Mesothelial cell of epicardium (in vitro differentiated cells): ENCODE measurements at regions not wholly inside any gene's neighbourhood (a gene's known extent, or its start where the extent isn't known, plus 50 kb on each side); places are given as distances from the start of the nearest gene placed in this dataset.

Source experiments
- DNase-seq, 2 experiments: peaks; one replicate each; pipeline ENCODE4 v3.0.0; 2021; ENCODE audit warnings: low spot score in 2 of 2; ENCODE audit not compliant: unreplicated experiment in 2 of 2
- H3K27ac Mint-ChIP-seq: 2 replicates; pipeline ENCODE4 v1.8.0; 2021; ENCODE audit warnings: mixed read lengths
- H3K27me3 Mint-ChIP-seq: 2 replicates; pipeline ENCODE4 v1.8.0; 2021; ENCODE audit warnings: low read depth, mixed read lengths
- H3K36me3 Mint-ChIP-seq: 2 replicates; pipeline ENCODE4 v1.8.0; 2021; ENCODE audit warnings: mixed read lengths
- H3K4me1 Mint-ChIP-seq: 2 replicates; pipeline ENCODE4 v1.8.0; 2021; ENCODE audit warnings: mixed read lengths
- H3K4me3 Mint-ChIP-seq: 2 replicates; pipeline ENCODE4 v1.8.0; 2021; ENCODE audit warnings: mild to moderate bottlenecking, moderate library complexity, mixed read lengths
- H3K9me3 Mint-ChIP-seq: 2 replicates; pipeline ENCODE4 v1.8.0; 2021; ENCODE audit warnings: mixed read lengths
- TF ChIP-seq, protein P1 (sequence below): fragments of 200-600 bp; sonication (generic); IDR thresholded peaks from one replicate; pipeline ENCODE4 v1.5.0; 2021; ENCODE audit warnings: antibody characterized with exemption; ENCODE audit not compliant: unreplicated experiment

DNA sequence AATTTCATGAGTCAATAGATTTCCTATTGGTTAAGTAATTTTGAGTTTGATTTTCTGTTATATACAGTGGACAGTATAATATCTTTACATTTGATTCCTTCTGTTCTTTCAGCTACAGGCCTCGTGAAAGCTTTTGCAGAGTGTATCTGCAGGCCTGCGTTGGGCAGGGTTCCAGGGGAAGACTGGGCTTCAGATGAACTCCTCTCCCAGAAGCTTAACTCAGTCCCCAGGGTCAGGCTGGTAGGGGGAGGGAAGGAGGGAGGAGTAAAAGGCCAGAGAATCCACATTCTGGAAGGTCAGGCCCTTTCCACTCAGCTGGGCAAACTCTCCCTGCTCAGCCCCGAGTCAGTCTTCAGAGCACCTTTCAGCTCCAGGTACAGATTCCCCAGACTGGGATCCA lies 100.4 kb upstream of the NECTIN1 start:
- H3K27me3 Mint-ChIP-seq: no peaks in the 10 kb centered on the region
- H3K27ac Mint-ChIP-seq: no peak overlapping the region
- peaks cover 9% of the 10 kb centered on the region for H3K9me3 Mint-ChIP-seq
- TF ChIP-seq, protein P1, sequence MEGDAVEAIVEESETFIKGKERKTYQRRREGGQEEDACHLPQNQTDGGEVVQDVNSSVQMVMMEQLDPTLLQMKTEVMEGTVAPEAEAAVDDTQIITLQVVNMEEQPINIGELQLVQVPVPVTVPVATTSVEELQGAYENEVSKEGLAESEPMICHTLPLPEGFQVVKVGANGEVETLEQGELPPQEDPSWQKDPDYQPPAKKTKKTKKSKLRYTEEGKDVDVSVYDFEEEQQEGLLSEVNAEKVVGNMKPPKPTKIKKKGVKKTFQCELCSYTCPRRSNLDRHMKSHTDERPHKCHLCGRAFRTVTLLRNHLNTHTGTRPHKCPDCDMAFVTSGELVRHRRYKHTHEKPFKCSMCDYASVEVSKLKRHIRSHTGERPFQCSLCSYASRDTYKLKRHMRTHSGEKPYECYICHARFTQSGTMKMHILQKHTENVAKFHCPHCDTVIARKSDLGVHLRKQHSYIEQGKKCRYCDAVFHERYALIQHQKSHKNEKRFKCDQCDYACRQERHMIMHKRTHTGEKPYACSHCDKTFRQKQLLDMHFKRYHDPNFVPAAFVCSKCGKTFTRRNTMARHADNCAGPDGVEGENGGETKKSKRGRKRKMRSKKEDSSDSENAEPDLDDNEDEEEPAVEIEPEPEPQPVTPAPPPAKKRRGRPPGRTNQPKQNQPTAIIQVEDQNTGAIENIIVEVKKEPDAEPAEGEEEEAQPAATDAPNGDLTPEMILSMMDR: no peak
- H3K36me3 Mint-ChIP-seq: peaks cover 2% of the 10 kb centered on the region
- DNase-seq: no peak
- peaks cover 13% of the 10 kb centered on the region for H3K4me1 Mint-ChIP-seq
- no peak overlapping the region for H3K4me3 Mint-ChIP-seq

DNA sequence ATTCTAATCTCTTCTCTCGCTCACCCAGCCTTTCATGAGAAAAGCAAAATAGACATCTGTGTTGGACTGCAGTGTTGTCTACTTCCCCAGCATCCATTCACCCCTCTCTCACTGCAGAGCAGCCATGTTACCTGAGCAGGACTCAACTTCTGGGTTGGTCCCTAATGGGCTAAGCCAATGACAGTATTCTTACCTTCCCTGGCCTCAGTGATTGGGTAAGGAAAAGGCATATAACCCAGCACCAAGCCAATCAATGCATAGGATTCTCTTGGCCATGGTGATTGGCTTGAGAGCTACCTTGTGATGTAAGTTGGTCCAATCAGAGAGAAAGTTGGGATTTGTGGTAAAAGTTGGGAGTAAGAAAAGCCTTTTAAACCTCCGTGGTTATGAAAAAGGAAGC lies 99.8 kb upstream of the NECTIN1 start:
- peaks cover 9% of the 10 kb centered on the region for H3K9me3 Mint-ChIP-seq
- TF ChIP-seq, protein P1: no peak
- DNase-seq: no peak
- no peak overlapping the region for H3K27ac Mint-ChIP-seq
- H3K36me3 Mint-ChIP-seq: peaks cover 2% of the 10 kb centered on the region
- H3K4me1 Mint-ChIP-seq: peaks cover 12% of the 10 kb centered on the region
- no peaks in the 10 kb centered on the region for H3K27me3 Mint-ChIP-seq
- no peak overlapping the region for H3K4me3 Mint-ChIP-seq

DNA sequence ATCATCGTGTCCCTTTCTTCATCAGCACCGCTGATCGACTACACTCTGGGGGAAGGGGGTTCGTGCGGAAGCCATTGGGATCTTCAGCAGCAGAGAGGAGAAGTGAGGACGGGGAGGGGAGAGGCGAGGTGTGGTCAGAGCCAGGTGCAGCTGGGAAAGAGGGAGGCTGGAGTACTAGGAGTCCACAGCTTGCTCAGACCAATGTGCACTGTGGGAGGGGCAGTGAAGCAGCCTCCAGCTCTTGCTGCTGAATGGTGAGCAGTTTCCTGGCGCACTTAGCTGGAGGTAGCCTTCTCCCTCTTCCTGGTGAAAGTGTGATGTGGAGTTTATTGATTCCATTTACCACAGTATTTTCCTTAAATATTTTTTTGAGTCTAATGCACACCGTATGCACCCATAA lies 99.0 kb upstream of the NECTIN1 start:
- Mint-ChIP-seq H3K4me3 (no peak overlapping the region), H3K9me3 (peaks cover 9% of the 10 kb centered on the region), H3K4me1 (peaks cover 10% of the 10 kb centered on the region), H3K36me3 (peaks cover 2% of the 10 kb centered on the region), H3K27ac (no peak overlapping the region), H3K27me3 (no peaks in the 10 kb centered on the region)
- DNase-seq: no peak
- TF ChIP-seq, protein P1: no peak

DNA sequence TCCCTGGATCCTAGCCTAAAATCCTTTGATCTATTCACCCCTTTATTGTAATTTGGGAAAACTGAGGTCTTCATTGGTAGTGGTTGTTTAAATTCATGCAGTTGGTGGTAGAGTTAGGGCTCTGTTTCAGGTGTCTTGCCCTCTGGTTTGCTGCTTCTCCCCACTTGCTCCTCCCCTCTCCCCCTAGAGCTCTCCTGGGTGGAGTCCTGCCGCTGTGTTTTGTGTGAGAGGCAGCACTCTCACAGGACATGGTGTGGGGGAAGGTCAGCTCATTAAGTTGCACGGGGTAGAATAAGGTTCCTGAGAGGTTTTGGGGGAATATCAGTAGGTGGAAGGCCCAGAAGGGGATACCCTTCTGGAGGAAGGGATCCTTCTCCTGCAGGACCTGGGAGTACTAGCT lies 98.1 kb upstream of the NECTIN1 start:
- no peak overlapping the region for H3K27ac Mint-ChIP-seq
- TF ChIP-seq, protein P1: no peak
- H3K4me3 Mint-ChIP-seq: no peak overlapping the region
- H3K9me3 Mint-ChIP-seq: peaks cover 9% of the 10 kb centered on the region
- H3K36me3 Mint-ChIP-seq: peaks cover 2% of the 10 kb centered on the region
- no peak for DNase-seq
- H3K4me1 Mint-ChIP-seq: peaks cover 2% of the 10 kb centered on the region
- H3K27me3 Mint-ChIP-seq: no peaks in the 10 kb centered on the region

DNA sequence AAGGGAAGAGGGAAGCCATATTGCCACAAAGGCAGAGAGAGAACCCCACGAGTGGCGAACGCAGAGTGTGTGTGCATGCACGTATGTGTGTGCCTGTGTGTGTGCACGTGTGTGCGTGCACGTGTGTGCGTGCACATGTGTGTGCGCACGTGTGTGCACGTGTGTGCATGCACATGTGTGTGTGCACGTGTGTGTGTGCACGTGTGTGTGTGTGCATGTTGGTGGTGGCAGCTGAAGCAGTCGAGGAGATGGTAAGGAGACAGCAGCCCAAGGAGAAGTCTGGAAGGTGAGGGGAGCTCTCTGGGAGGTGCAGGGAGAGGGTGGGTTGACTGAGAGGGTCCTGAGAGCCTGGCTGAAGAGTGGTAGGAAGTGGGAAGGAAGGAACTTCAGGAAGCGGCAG lies 94.1 kb upstream of the NECTIN1 start:
- Mint-ChIP-seq H3K27me3 (no peaks in the 10 kb centered on the region), H3K4me3 (no peak overlapping the region), H3K27ac (no peak overlapping the region)

More for the DNA sequence above, 94.1 kb upstream of the NECTIN1 start:
- DNase-seq: no peak
- TF ChIP-seq, protein P1: no peak
- peaks cover 2% of the 10 kb centered on the region for H3K36me3 Mint-ChIP-seq
- H3K4me1 Mint-ChIP-seq: no peaks in the 10 kb centered on the region
- peaks cover 9% of the 10 kb centered on the region for H3K9me3 Mint-ChIP-seq
